HepG2 (cell line): ENCODE measurements at regions not wholly inside any gene's neighbourhood (a gene's known extent, or its start where the extent isn't known, plus 50 kb on each side); places are given as distances from the start of the nearest gene placed in this dataset.

ENCODE experiments used
- CAMTA2 ChIP-seq: sonication (generic); formaldehyde crosslinking; IDR thresholded peaks from 2 replicates; pipeline ENCODE4 v1.4.0; 2020; ENCODE audit warnings: mild to moderate bottlenecking, missing genetic modification reagents, borderline replicate concordance
- IKZF5 ChIP-seq: IDR thresholded peaks from 2 replicates; pipeline ENCODE4 v1.6.1; 2018; ENCODE audit warnings: missing genetic modification reagents, mild to moderate bottlenecking, missing compliant biosample characterization
- MAFK ChIP-seq, 2 experiments: IDR thresholded peaks in 1 of 2; conservative IDR thresholded peaks in 1 of 2; 2 replicates each; pipeline ENCODE4 v1.6.1; 2011; ENCODE audit warnings: improper control_type of control experiment in 2 of 2, low read length in 2 of 2
- NFE2L2 ChIP-seq: fragments of 150-350 bp; IDR thresholded peaks from 2 replicates; pipeline ENCODE4 v1.6.1; 2014; ENCODE audit warnings: low read length
- PAF1 ChIP-seq: IDR thresholded peaks from 2 replicates; pipeline ENCODE4 v1.6.1; 2016; ENCODE audit warnings: missing genetic modification reagents, missing compliant biosample characterization
- STAG1 ChIP-seq: sonication (generic); formaldehyde crosslinking; IDR thresholded peaks from 2 replicates; pipeline ENCODE4 v1.4.0; 2020; ENCODE audit warnings: missing genetic modification reagents
- ZNF512 ChIP-seq: sonication (generic); formaldehyde crosslinking; IDR thresholded peaks from 2 replicates; pipeline ENCODE4 v1.4.0; 2020; ENCODE audit warnings: mild to moderate bottlenecking, missing genetic modification reagents
- TF ChIP-seq, protein P1 (sequence below): sonication (generic); formaldehyde crosslinking; IDR thresholded peaks from 2 replicates; pipeline ENCODE4 v1.5.0; 2020; ENCODE audit warnings: mild to moderate bottlenecking, missing genetic modification reagents, moderate library complexity

GRCh38 chr3:14278799-14279625, 100.4 kb downstream of the LSM3 start (continued):
- TF ChIP-seq, protein P1, sequence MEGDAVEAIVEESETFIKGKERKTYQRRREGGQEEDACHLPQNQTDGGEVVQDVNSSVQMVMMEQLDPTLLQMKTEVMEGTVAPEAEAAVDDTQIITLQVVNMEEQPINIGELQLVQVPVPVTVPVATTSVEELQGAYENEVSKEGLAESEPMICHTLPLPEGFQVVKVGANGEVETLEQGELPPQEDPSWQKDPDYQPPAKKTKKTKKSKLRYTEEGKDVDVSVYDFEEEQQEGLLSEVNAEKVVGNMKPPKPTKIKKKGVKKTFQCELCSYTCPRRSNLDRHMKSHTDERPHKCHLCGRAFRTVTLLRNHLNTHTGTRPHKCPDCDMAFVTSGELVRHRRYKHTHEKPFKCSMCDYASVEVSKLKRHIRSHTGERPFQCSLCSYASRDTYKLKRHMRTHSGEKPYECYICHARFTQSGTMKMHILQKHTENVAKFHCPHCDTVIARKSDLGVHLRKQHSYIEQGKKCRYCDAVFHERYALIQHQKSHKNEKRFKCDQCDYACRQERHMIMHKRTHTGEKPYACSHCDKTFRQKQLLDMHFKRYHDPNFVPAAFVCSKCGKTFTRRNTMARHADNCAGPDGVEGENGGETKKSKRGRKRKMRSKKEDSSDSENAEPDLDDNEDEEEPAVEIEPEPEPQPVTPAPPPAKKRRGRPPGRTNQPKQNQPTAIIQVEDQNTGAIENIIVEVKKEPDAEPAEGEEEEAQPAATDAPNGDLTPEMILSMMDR (CRISPR knock-in tag) = peak; percentile 32; the same call in 1 of the 2 replicates
- TF ChIP-seq ZNF512 (CRISPR knock-in tag) (no peak), IKZF5 (CRISPR knock-in tag) (no peak), CAMTA2 (CRISPR knock-in tag) (no peak), MAFK (conservative IDR thresholded peaks at IDR 0.05 in 1 of 2, IDR thresholded peaks at IDR 0.05 in 1 of 2; ENCODE audit: low read length in 2 of 2) (peak; percentile 61 to 85), PAF1 (no peak), STAG1 (peak; percentile 22; the same call in 1 of the 2 replicates), NFE2L2 (0 out of 2 replicates have a peak, but pooled peaks have one; percentile 19)
